K562 (cell line): ENCODE measurements at regions not wholly inside any gene's neighbourhood (a gene's known extent, or its start where the extent isn't known, plus 50 kb on each side); places are given as distances from the start of the nearest gene placed in this dataset.

Source experiments
- ATAC-seq: fragments of 200-7000 bp; cut with Tn5 transposase; 3 replicates; pipeline ENCODE4 v1.9.1; 2020; ENCODE audit warnings: moderate library complexity
- BruUV-seq: library from RNA; stranded (reverse); fragments of 400-500 nt; replicated peaks from 2 replicates; lab custom pipeline; 2021; lab: Mats Ljungman, UMichigan
- CTCF ChIA-PET: fragments of 300-600 bp; formaldehyde crosslinking; extraction: SDS; loops from one replicate; lab custom pipeline; 2021; ENCODE audit warnings: low intra/inter-chr PET ratio; lab: Yijun Ruan, JAX
- POLR2A ChIA-PET: fragments of 300-600, 350-650 bp; sonication (Branson Sonifier 250); formaldehyde crosslinking; extraction: SDS; loops from one replicate; lab custom pipeline; 2021; ENCODE audit warnings: antibody characterized with exemption, inconsistent platforms; lab: Yijun Ruan, JAX
- DNase-seq, 4 experiments: peaks; one replicate each; pipeline versions ENCODE4 v3.0.0 to v3.0.0-alpha.2; 2011 to 2018; ENCODE audit warnings: low spot score in 3 of 4, mixed read lengths in 3 of 4; ENCODE audit errors: extremely low read depth in 1 of 4
- FAIRE-seq: peaks from 2 replicates; lab custom pipeline; 2011; peaks lifted over from hg19 to GRCh38; lab: Jason Lieb, UNC
- H2AFZ ChIP-seq: 2 replicates; pipeline ENCODE4 v1.6.0; 2011; ENCODE audit warnings: low read depth, low read length, control low read depth, inconsistent platforms
- H3K27ac ChIP-seq: fragments of 200-600 bp; 3 replicates; pipeline ENCODE4 v1.8.0; 2011; ENCODE audit warnings: low read depth, mild to moderate bottlenecking, control low read depth, inconsistent platforms, low read length, moderate library complexity, mixed read lengths; ENCODE audit errors: extremely low read depth
- H3K27me3 ChIP-seq, 2 experiments: fragments of 300-600 bp in 1 of 2; 2 replicates in 1 of 2; 3 replicates in 1 of 2; pipeline versions ENCODE4 v1.6.0 to v1.8.0; 2011; ENCODE audit warnings: inconsistent platforms in 2 of 2, low read length in 2 of 2, mild to moderate bottlenecking in 1 of 2, mixed read lengths in 1 of 2, moderate library complexity in 1 of 2; ENCODE audit not compliant: control insufficient read depth in 2 of 2, insufficient read depth in 2 of 2
- H3K36me3 ChIP-seq: fragments of 300-600 bp; 3 replicates; pipeline ENCODE4 v1.8.0; 2011; ENCODE audit warnings: mild to moderate bottlenecking, low read length, inconsistent platforms; ENCODE audit not compliant: control insufficient read depth, insufficient read depth
- H3K4me1 ChIP-seq, 2 experiments: fragments of 200-600 bp in 1 of 2; replicated peaks in 1 of 2; 2 replicates in 1 of 2; 3 replicates in 1 of 2; pipeline versions ENCODE4 v1.5.1 to v1.8.0; 2011; ENCODE audit warnings: inconsistent platforms in 2 of 2, low read length in 2 of 2, mild to moderate bottlenecking in 1 of 2, mixed read lengths in 1 of 2, moderate library complexity in 1 of 2; ENCODE audit not compliant: control insufficient read depth in 2 of 2, insufficient read depth in 2 of 2
- H3K4me2 ChIP-seq: 2 replicates; pipeline ENCODE4 v1.6.1; 2011; ENCODE audit warnings: low read length, control low read depth, inconsistent platforms, mixed read lengths; ENCODE audit not compliant: insufficient read depth
- H3K4me3 ChIP-seq: fragments of 200-600 bp; sonication (generic), shearing (Covaris generic); 2 replicates; pipeline ENCODE4 v1.5.1; 2016; ENCODE audit warnings: control low read depth, inconsistent platforms
- H3K79me2 ChIP-seq: fragments of 200-600 bp; 3 replicates; pipeline ENCODE4 v1.8.0; 2011; ENCODE audit warnings: low read length, inconsistent platforms; ENCODE audit not compliant: control insufficient read depth, insufficient read depth
- H3K9ac ChIP-seq, 2 experiments: 2 replicates each; pipeline versions ENCODE4 v1.6.0 to v1.6.1; 2011; ENCODE audit warnings: low read depth in 2 of 2, low read length in 2 of 2, control low read depth in 1 of 2, inconsistent platforms in 1 of 2, mild to moderate bottlenecking in 1 of 2, mixed read lengths in 1 of 2; ENCODE audit not compliant: insufficient read depth in 1 of 2
- H3K9me1 ChIP-seq: one replicate; pipeline ENCODE4 v1.6.0; 2011; ENCODE audit warnings: inconsistent platforms, mild to moderate bottlenecking, low read length, moderate library complexity; ENCODE audit not compliant: control insufficient read depth, insufficient read depth
- H3K9me3 ChIP-seq: replicated peaks from 2 replicates; pipeline ENCODE4 v1.5.1; 2011; ENCODE audit warnings: low read depth, low read length, inconsistent platforms; ENCODE audit not compliant: control insufficient read depth, insufficient read depth
- H4K20me1 ChIP-seq: replicated peaks from 2 replicates; pipeline ENCODE4 v1.6.1; 2011; ENCODE audit warnings: low read length, inconsistent platforms, mixed read lengths; ENCODE audit not compliant: control insufficient read depth, insufficient read depth
- ARID2 ChIP-seq: fragments of 450-650 bp; IDR thresholded peaks from 2 replicates; pipeline ENCODE4 v1.6.1; 2017; ENCODE audit warnings: antibody characterized with exemption, mild to moderate bottlenecking
- ATF1 ChIP-seq, 2 experiments: fragments of 450-650 bp in 1 of 2; IDR thresholded peaks; 2 replicates each; pipeline ENCODE4 v1.6.1; 2016; ENCODE audit warnings: missing compliant biosample characterization in 1 of 2, missing genetic modification characterization in 1 of 2
- CBX1 ChIP-seq: sonication (generic); IDR thresholded peaks from 2 replicates; pipeline ENCODE4 v1.6.1; 2016; ENCODE audit warnings: antibody characterized with exemption, low read depth, mild to moderate bottlenecking
- ETS2 ChIP-seq: IDR thresholded peaks from 2 replicates; pipeline ENCODE4 v1.6.1; 2016; ENCODE audit warnings: borderline replicate concordance, missing genetic modification characterization, mild to moderate bottlenecking, moderate library complexity, missing compliant biosample characterization; ENCODE audit not compliant: poor library complexity, severe bottlenecking
- MLX ChIP-seq, 2 experiments: fragments of 450-650 bp in 1 of 2; sonication (generic) in 1 of 2; formaldehyde crosslinking; conservative IDR thresholded peaks; 2 replicates each; pipeline versions ENCODE4 v1.4.0 to v1.8.1; 2020 to 2022; ENCODE audit warnings: mild to moderate bottlenecking in 1 of 2, missing genetic modification reagents in 1 of 2
- PHB ChIP-seq: fragments of 250-450 bp; sonication (Bioruptor Pico); IDR thresholded peaks from 2 replicates; pipeline ENCODE4 v1.5.0; 2021
- POLR2AphosphoS5 ChIP-seq: IDR thresholded peaks from 2 replicates; pipeline ENCODE4 v1.6.1; 2011; ENCODE audit warnings: mild to moderate bottlenecking, low read depth, low read length, moderate library complexity; ENCODE audit not compliant: control insufficient read depth, insufficient read depth
- POLR2H ChIP-seq: IDR thresholded peaks from 2 replicates; pipeline ENCODE4 v1.6.1; 2016; ENCODE audit warnings: missing genetic modification characterization, low read depth, mild to moderate bottlenecking, control low read depth, missing compliant biosample characterization, moderate library complexity
- TCF15 ChIP-seq: fragments of 250-450 bp; sonication (Bioruptor Pico); IDR thresholded peaks from 2 replicates; pipeline ENCODE4 v1.8.0; 2022; ENCODE audit warnings: moderate library complexity, mild to moderate bottlenecking, inconsistent platforms
- ZNF134 ChIP-seq: fragments of 250-450 bp; sonication (Bioruptor Pico); conservative IDR thresholded peaks from 2 replicates; pipeline ENCODE4 v1.4.0; 2020
- ZNF347 ChIP-seq: fragments of 450-650 bp; formaldehyde crosslinking; IDR thresholded peaks from 2 replicates; pipeline ENCODE4 v1.4.0; 2020; ENCODE audit warnings: low read depth, mild to moderate bottlenecking, moderate library complexity
- WGBS: fragments of 100-300 bp; shearing (Covaris generic); methylation state at CpG from one replicate; pipeline ENCODE4 v1.1.6; 2016; ENCODE audit warnings: low coverage, mixed read lengths; ENCODE audit not compliant: insufficient coverage; ENCODE audit errors: missing lambda C conversion rate; 5-methylcytosine and 5-hydroxymethylcytosine counted together
- in situ Hi-C: fragments of 300-500 bp; cut with MboI; formaldehyde crosslinking; loops from 4 replicates; pipeline ENCODE4 v1.15.0; 2018; ENCODE audit warnings: inconsistent platforms, mixed read lengths
- intact Hi-C: fragments of 100-400 bp; cut with micrococcal nuclease; formaldehyde crosslinking; loops from 2 replicates; pipeline ENCODE4 v1.14.2; 2022
- TF ChIP-seq, protein P1 (sequence below): fragments of 450-650 bp; IDR thresholded peaks from 2 replicates; pipeline ENCODE4 v1.6.1; 2016; ENCODE audit warnings: low read depth, mild to moderate bottlenecking, moderate library complexity
- TF ChIP-seq, protein P2 (sequence below), 2 experiments: IDR thresholded peaks; 2 replicates each; pipeline ENCODE4 v1.6.1; 2011; ENCODE audit warnings: borderline replicate concordance in 1 of 2, control low read depth in 1 of 2, low read depth in 1 of 2, low read length in 1 of 2, mild to moderate bottlenecking in 1 of 2, mixed read lengths in 1 of 2, moderate library complexity in 1 of 2; ENCODE audit not compliant: insufficient read depth in 1 of 2, insufficient read length in 1 of 2, poor library complexity in 1 of 2, severe bottlenecking in 1 of 2; ENCODE audit errors: extremely low read depth in 1 of 2

DNA sequence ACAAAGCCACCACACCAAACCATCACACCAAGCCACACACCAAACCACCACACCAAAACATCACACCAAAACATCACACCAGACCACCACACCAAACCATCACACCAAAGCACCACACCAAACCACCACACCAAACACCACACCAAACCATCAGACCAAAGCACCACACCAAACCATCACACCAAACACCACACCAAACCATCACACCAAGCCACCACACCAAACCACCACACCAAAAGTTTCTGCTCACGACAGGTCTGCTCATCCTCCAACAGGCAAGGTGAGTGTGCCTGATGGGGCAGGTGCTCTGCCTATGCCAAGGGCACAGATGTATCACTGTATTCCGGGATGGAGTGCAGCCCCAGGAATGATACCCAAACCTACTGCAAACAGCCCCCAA, 87.9 kb upstream of the FSTL4 start (continued):
- TF ChIP-seq, protein P1, sequence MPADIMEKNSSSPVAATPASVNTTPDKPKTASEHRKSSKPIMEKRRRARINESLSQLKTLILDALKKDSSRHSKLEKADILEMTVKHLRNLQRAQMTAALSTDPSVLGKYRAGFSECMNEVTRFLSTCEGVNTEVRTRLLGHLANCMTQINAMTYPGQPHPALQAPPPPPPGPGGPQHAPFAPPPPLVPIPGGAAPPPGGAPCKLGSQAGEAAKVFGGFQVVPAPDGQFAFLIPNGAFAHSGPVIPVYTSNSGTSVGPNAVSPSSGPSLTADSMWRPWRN, result no peak

DNA sequence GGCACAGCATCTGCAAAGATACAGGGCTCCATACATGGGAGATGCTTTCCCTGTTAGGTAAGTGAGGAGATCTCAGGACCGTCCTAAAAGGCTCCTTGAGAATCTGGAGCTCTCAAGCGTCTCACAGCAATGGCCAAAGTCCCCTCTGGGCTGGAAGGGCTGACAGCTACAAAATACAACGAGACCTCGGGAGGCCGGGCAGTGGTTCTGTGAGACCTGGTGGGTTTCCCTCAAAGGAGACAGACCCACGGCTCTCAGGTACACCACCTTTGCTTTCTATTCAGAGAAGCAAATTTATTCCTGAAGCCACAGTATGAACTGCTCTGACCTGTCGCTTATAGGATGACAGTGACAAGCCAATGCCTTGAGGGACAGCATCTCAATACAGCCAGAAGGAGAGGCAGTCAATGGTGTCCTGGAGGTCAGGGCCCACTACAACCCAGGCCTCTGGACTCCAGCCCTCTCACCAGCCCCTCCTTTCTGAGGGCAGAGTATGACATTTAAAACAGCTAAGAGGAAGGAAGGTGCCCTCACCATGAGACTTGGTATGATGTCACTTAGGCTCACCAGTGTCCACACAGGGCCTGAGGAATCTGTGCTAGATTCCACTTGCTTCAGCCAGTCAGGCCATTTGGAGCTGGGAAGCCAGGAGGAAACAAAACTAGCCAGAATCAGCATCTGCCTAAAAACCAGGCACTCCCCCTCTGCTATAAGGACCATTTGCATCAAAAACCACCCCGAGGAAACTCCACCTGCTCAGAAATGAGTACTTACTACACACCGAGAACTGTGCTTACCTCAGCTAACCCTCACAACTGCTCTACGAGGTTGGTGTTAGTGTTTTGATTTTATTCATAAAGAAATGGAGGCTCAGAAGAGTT, 86.5 kb upstream of the FSTL4 start:
- FAIRE-seq, result no peak
- in situ Hi-C loops, result no loop called here
- H2AFZ ChIP-seq, result no peak overlapping the region
- ATAC-seq, result no peak
- no peak overlapping the region for H3K4me3 ChIP-seq
- H3K27me3 ChIP-seq, result peaks cover 2 to 45% of the 10 kb centered on the region in 2 experiments; a peak in 2 of 5 replicates
- WGBS, result under 1% methylated on average over 10 of the region's 10 CpGs
- CTCF ChIA-PET, result no interaction called here
- intact Hi-C loops, result no loop called here
- no peak overlapping the region for H3K9ac ChIP-seq
- H3K27ac ChIP-seq, result no peak overlapping the region
- H3K4me2 ChIP-seq, result no peak overlapping the region
- no TSS peak for BruUV-seq
- no peak for DNase-seq
- no peaks in the 10 kb centered on the region for H3K36me3 ChIP-seq
- no peaks in the 10 kb centered on the region for H3K79me2 ChIP-seq
- no peak for TF ChIP-seq ATF1 (CRISPR knock-in tag; IDR thresholded peaks at IDR 0.05)
- TF ChIP-seq ATF1 (tag; IDR thresholded peaks at IDR 0.05), result no peak
- TF ChIP-seq ZNF134 (CRISPR knock-in tag), result no peak
- TF ChIP-seq MLX (CRISPR knock-in tag; conservative IDR thresholded peaks at IDR 0.05), result no peak
- TF ChIP-seq, protein P2, sequence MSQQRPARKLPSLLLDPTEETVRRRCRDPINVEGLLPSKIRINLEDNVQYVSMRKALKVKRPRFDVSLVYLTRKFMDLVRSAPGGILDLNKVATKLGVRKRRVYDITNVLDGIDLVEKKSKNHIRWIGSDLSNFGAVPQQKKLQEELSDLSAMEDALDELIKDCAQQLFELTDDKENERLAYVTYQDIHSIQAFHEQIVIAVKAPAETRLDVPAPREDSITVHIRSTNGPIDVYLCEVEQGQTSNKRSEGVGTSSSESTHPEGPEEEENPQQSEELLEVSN (IDR thresholded peaks at IDR 0.05; ENCODE audit: borderline replicate concordance in 1 of 2, extremely low read depth in 1 of 2, insufficient read depth in 1 of 2, insufficient read length in 1 of 2, low read depth in 1 of 2, low read length in 1 of 2, poor library complexity in 1 of 2, severe bottlenecking in 1 of 2), result no peak
- TF ChIP-seq POLR2H, result no peak
- no peak for TF ChIP-seq TCF15 (CRISPR knock-in tag)
- TF ChIP-seq POLR2AphosphoS5, result no peak
- no peak for TF ChIP-seq PHB (CRISPR knock-in tag)
- no peak for TF ChIP-seq ARID2
- no peak for TF ChIP-seq ETS2 (tag)
- no peak for TF ChIP-seq CBX1
- no peak for TF ChIP-seq ZNF347
- TF ChIP-seq, all 486 proteins: peak for 0
- Histone ChIP-seq H4K20me1 (peaks cover 3% of the 10 kb centered on the region; the same call in 1 of the 2 replicates), H3K9me3 (no peaks in the 10 kb centered on the region), H3K4me1 (no peaks in the 10 kb centered on the region), H3K9me1 (no peaks in the 10 kb centered on the region)
- POLR2A ChIA-PET, result no interaction called here
